ENCODE measurements at regions not wholly inside any gene's neighbourhood (a gene's known extent, or its start where the extent isn't known, plus 50 kb on each side); places are given as distances from the start of the nearest gene placed in this dataset.

DNA sequence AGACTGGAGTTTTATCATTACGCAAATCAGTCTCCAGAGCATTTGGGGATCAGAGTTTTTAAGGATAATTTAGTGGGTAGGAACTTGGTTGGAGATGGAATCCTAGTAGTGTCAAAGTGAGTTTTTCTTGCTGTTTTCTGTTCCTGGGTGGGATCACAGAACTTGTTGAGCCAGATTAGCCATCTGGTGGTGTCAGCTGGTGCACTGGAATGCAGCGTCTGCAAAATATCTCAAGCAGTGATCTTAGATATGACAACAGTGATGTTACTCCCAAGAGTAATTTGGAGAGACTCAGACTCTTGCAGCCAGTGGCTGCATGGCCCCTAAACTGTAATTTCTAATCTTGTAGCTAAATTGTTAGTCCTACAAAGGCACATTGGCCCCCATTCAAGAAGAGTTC is 1257.8 kb downstream of the MAT2B start:
- H3K9me3 ChIP-seq, result no peaks in the 10 kb centered on the region
- H3K36me3 ChIP-seq, result no peaks in the 10 kb centered on the region
- ATAC-seq, result no peak
- H3K27me3 ChIP-seq, result no peaks in the 10 kb centered on the region
- H3K4me3 ChIP-seq, result no peak overlapping the region
- H3K27ac ChIP-seq, result no peak overlapping the region
- TF ChIP-seq, protein P1, sequence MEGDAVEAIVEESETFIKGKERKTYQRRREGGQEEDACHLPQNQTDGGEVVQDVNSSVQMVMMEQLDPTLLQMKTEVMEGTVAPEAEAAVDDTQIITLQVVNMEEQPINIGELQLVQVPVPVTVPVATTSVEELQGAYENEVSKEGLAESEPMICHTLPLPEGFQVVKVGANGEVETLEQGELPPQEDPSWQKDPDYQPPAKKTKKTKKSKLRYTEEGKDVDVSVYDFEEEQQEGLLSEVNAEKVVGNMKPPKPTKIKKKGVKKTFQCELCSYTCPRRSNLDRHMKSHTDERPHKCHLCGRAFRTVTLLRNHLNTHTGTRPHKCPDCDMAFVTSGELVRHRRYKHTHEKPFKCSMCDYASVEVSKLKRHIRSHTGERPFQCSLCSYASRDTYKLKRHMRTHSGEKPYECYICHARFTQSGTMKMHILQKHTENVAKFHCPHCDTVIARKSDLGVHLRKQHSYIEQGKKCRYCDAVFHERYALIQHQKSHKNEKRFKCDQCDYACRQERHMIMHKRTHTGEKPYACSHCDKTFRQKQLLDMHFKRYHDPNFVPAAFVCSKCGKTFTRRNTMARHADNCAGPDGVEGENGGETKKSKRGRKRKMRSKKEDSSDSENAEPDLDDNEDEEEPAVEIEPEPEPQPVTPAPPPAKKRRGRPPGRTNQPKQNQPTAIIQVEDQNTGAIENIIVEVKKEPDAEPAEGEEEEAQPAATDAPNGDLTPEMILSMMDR (IDR thresholded peaks at IDR 0.05), result no peak
- H3K4me1 ChIP-seq, result no peaks in the 10 kb centered on the region
- intact Hi-C loops (cut with DNase I), result no loop called here
- DNase-seq, result no peak

DNA sequence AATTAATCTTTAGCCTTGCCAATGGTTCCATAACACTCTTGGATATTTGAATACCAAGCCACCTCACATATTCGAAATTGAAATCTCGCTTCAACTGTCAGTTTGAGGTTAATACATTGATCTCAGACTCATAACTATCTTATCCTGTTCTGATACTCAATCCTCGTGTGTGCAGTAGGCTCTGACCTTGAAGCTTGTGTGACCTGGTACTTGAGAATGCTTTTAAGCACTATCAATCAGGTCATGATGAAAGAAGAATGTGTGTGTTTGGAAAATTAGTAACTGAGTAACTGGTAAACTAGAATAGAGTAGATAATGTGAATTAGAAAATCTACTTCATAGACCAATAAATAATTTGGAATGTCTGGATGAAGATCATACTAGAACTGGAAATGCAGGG is 1266.7 kb downstream of the MAT2B start:
- Histone ChIP-seq H3K4me3 (no peak overlapping the region), H3K9me3 (no peaks in the 10 kb centered on the region), H3K27ac (no peak overlapping the region), H3K27me3 (no peaks in the 10 kb centered on the region), H3K36me3 (no peaks in the 10 kb centered on the region), H3K4me1 (no peaks in the 10 kb centered on the region)
- TF ChIP-seq, protein P1 (IDR thresholded peaks at IDR 0.05), result no peak
- DNase-seq, result no peak
- no peak for ATAC-seq
- intact Hi-C loops (cut with DNase I), result no loop called here

DNA sequence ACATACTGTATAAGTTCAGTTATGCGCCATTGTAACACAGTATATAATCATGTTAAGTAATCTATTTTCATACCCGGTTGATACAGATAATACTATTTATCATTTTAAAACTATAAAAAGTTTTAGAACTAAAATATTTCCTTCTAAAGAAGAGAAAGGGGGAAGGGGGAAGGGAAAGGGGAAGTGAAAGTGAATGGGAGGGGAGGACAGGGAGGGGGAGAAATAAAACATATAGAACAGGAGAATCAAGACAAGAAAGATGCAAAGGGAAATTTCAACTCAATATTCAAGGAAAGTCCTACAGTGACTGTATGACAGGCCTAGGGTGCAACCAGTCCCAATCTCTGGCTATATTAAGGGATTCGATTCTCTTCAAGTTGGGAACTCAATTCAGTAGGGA is 1278.8 kb downstream of the MAT2B start:
- Histone ChIP-seq H3K36me3 (no peaks in the 10 kb centered on the region), H3K27ac (no peak overlapping the region), H3K27me3 (no peaks in the 10 kb centered on the region), H3K4me3 (no peak overlapping the region), H3K9me3 (no peaks in the 10 kb centered on the region), H3K4me1 (no peaks in the 10 kb centered on the region)
- ATAC-seq, result no peak
- no peak for DNase-seq
- TF ChIP-seq, protein P1 (IDR thresholded peaks at IDR 0.05), result no peak
- intact Hi-C loops (cut with DNase I), result no loop called here

DNA sequence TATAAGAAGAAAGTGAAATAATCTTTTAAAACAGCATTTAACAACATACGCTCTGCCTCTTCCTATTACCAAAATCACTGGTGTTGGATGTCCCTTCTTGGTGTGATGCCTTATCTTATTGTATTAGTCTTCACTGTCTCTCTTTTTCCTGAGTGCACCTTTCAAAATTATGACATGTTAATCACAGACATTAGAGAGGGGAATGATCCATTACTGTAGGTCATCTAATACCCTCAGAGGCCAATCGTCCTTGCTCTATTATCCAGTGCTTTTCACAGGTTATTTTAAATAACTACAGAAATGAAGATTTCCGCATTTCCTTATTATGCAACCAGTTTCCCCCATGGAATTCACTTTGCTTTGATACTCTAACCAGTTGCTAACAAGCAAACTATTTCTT is 1292.7 kb downstream of the MAT2B start:
- H3K36me3 ChIP-seq, result no peaks in the 10 kb centered on the region
- H3K27ac ChIP-seq, result no peak overlapping the region
- TF ChIP-seq, protein P1 (IDR thresholded peaks at IDR 0.05), result no peak
- intact Hi-C loops (cut with DNase I), result no loop called here
- DNase-seq (no peak), ATAC-seq (no peak)
- H3K27me3 ChIP-seq, result no peaks in the 10 kb centered on the region
- H3K9me3 ChIP-seq, result peaks cover 3% of the 10 kb centered on the region
- H3K4me3 ChIP-seq, result no peak overlapping the region
- H3K4me1 ChIP-seq, result no peaks in the 10 kb centered on the region

DNA sequence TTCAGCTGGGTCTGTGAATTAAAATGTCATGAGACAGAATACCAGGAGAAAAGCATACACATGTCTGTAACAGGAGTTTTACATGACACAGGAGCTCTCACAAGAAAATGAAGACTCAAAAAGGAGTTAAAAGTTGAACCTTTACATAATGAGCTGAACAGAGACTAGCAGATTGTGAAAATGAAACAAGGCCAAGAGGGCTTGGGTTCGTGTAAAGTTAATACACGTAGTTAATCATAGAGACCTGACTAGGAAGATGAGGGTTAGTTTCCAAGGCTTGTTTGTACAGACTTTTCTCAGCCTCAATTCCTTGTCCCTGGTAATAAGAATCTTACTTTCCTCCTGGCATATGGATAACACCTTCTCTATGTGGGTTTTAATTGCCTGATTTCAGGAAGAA is 1294.0 kb downstream of the MAT2B start:
- Histone ChIP-seq H3K27me3 (no peaks in the 10 kb centered on the region), H3K9me3 (peaks cover 3% of the 10 kb centered on the region), H3K4me3 (no peak overlapping the region), H3K27ac (no peak overlapping the region), H3K36me3 (no peaks in the 10 kb centered on the region), H3K4me1 (no peaks in the 10 kb centered on the region)
- no peak for DNase-seq
- TF ChIP-seq, protein P1 (IDR thresholded peaks at IDR 0.05), result no peak
- intact Hi-C loops (cut with DNase I), result no loop called here
- ATAC-seq, result no peak

DNA sequence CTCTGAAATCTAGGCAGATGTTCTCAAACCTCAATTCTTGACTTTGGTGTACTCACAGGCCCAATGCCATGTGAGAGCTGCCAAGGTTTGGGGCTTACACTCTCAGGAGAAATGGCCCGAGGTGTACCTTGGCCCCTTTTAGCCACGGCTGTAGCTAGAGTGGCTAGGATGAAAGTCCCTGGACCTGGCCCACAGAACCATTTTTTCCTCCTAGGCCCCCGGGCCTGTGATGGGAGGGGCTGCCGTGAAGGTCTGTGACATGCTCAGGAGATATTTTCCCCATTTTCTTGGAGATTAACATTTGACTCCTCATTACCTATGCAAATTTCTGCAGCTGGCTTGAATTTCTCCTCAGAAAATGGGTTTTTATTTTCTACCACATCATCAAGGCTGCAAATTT is 1296.5 kb downstream of the MAT2B start:
- no peak for DNase-seq
- TF ChIP-seq, protein P1 (IDR thresholded peaks at IDR 0.05), result no peak
- ATAC-seq, result no peak
- Histone ChIP-seq H3K9me3 (peaks cover 3% of the 10 kb centered on the region), H3K4me3 (no peak overlapping the region), H3K4me1 (no peaks in the 10 kb centered on the region), H3K27me3 (no peaks in the 10 kb centered on the region), H3K27ac (no peak overlapping the region), H3K36me3 (no peaks in the 10 kb centered on the region)
- intact Hi-C loops (cut with DNase I), result no loop called here

Data from upper lobe of right lung (tissue), 1 donor.